SU-DHL-6 (cell line): ENCODE measurements at regions not wholly inside any gene's neighbourhood (a gene's known extent, or its start where the extent isn't known, plus 50 kb on each side); places are given as distances from the start of the nearest gene placed in this dataset.

Source experiments
- H2AFZ ChIP-seq: fragments of 200-600 bp; sonication (generic); 2 replicates; pipeline ENCODE4 v1.6.1; 2014; ENCODE audit warnings: low read depth, mild to moderate bottlenecking, moderate library complexity, mixed read lengths, antibody characterized with exemption, low read length; ENCODE audit not compliant: severe bottlenecking
- H3F3A ChIP-seq: fragments of 200-600 bp; shearing (Covaris generic); 2 replicates; pipeline ENCODE4 v1.6.0; 2016; ENCODE audit warnings: antibody characterized with exemption, mild to moderate bottlenecking; ENCODE audit not compliant: insufficient read depth
- H3K27ac ChIP-seq: fragments of 200-600 bp; sonication (generic); 2 replicates; pipeline ENCODE4 v1.5.1; 2016; ENCODE audit warnings: low read depth, mild to moderate bottlenecking, low read length, moderate library complexity, mixed read lengths
- H3K27me3 ChIP-seq: fragments of 200-600 bp; sonication (generic), shearing (Covaris generic); 2 replicates; pipeline ENCODE4 v1.6.0; 2014; ENCODE audit warnings: mild to moderate bottlenecking, low read length
- H3K36me3 ChIP-seq: fragments of 200-600 bp; sonication (generic); 2 replicates; pipeline ENCODE4 v1.6.1; 2014; ENCODE audit warnings: mild to moderate bottlenecking, low read length, mixed read lengths
- H3K4me2 ChIP-seq: fragments of 300-600, 200-600 bp; shearing (Covaris generic), sonication (generic); 2 replicates; pipeline ENCODE4 v1.6.0; 2014; ENCODE audit warnings: low read length, low read depth, mild to moderate bottlenecking; ENCODE audit not compliant: poor library complexity, severe bottlenecking
- H3K4me3 ChIP-seq: fragments of 200-600 bp; sonication (generic); 2 replicates; pipeline ENCODE4 v1.5.1; 2014; ENCODE audit warnings: antibody characterized with exemption, low read length, mild to moderate bottlenecking, mixed read lengths; ENCODE audit not compliant: insufficient read depth, poor library complexity, severe bottlenecking
- H3K79me2 ChIP-seq: fragments of 200-600 bp; sonication (generic); 2 replicates; pipeline ENCODE4 v1.6.1; 2014; ENCODE audit warnings: mild to moderate bottlenecking, low read length, moderate library complexity; ENCODE audit not compliant: insufficient read depth
- H3K9ac ChIP-seq: fragments of 200-600 bp; sonication (generic); 2 replicates; pipeline ENCODE4 v1.7.0; 2014; ENCODE audit warnings: mild to moderate bottlenecking, low read length
- H3K9me2 ChIP-seq: fragments of 200-600 bp; sonication (generic); replicated peaks from 2 replicates; pipeline ENCODE4 v1.6.1; 2014; ENCODE audit warnings: low read length; ENCODE audit not compliant: insufficient read depth
- H3K9me3 ChIP-seq: fragments of 200-600 bp; sonication (generic); 2 replicates; pipeline ENCODE4 v1.6.1; 2014; ENCODE audit warnings: low read length, mixed read lengths; ENCODE audit not compliant: insufficient read depth
- H4K20me1 ChIP-seq: fragments of 200-600 bp; sonication (generic); 2 replicates; pipeline ENCODE4 v1.6.1; 2014; ENCODE audit warnings: low read depth, mild to moderate bottlenecking, antibody characterized with exemption, low read length, moderate library complexity, mixed read lengths
- EZH2phosphoT487 ChIP-seq: fragments of 200-600 bp; sonication (generic), shearing (Covaris generic); conservative IDR thresholded peaks from 2 replicates; pipeline ENCODE4 v1.6.1; 2018; ENCODE audit warnings: mild to moderate bottlenecking, antibody characterized with exemption, low read length, moderate library complexity, mixed read lengths
- TF ChIP-seq, protein P1 (sequence below): fragments of 200-600 bp; sonication (generic); IDR thresholded peaks from one replicate; pipeline ENCODE4 v1.5.1; 2017; ENCODE audit warnings: antibody characterized with exemption, mild to moderate bottlenecking, low read length, moderate library complexity; ENCODE audit not compliant: insufficient read depth, poor library complexity, severe bottlenecking

- no peak overlapping the region for H3K4me3 ChIP-seq
These were observed 226.9 kb downstream of the ADAMTS9 start for GRCh38 chr3:64460877-64461276.

DNA sequence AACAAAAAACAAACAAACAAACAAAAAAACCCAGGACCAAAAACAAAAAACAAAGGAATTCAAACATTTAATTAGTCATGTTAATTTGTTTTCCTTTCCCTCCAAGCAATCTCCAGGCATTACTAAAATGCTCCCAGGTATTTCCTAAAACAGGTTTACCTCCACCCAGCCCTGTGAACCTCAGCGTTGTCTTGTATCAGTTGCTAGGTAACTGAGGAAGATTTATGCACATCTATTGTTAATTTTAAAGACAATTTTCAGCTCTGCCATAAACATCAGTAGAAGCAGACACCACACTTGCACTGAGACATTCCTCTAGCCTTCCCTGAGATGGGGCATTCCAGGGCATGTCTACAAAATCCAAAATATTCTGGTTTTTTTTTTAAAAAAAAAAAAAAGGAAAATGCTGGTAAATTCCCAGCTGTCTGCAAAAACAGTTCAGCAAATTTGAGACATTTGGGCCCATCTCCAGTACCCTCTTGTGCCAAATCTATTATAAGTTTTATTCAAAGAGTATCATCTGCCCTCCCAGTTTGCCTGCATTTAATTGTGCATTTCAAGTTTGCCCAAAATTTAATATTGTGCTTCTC lies 227.6 kb downstream of the ADAMTS9 start:
- no peaks in the 10 kb centered on the region for H3K36me3 ChIP-seq
- H3K27ac ChIP-seq = no peak overlapping the region
- H3K9me3 ChIP-seq = no peaks in the 10 kb centered on the region
- TF ChIP-seq, protein P1, sequence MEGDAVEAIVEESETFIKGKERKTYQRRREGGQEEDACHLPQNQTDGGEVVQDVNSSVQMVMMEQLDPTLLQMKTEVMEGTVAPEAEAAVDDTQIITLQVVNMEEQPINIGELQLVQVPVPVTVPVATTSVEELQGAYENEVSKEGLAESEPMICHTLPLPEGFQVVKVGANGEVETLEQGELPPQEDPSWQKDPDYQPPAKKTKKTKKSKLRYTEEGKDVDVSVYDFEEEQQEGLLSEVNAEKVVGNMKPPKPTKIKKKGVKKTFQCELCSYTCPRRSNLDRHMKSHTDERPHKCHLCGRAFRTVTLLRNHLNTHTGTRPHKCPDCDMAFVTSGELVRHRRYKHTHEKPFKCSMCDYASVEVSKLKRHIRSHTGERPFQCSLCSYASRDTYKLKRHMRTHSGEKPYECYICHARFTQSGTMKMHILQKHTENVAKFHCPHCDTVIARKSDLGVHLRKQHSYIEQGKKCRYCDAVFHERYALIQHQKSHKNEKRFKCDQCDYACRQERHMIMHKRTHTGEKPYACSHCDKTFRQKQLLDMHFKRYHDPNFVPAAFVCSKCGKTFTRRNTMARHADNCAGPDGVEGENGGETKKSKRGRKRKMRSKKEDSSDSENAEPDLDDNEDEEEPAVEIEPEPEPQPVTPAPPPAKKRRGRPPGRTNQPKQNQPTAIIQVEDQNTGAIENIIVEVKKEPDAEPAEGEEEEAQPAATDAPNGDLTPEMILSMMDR = no peak
- TF ChIP-seq EZH2phosphoT487 = no peak
- H3K4me3 ChIP-seq = no peak overlapping the region
- H3K9ac ChIP-seq = no peak overlapping the region
- H4K20me1 ChIP-seq = no peaks in the 10 kb centered on the region
- no peak overlapping the region for H3K4me2 ChIP-seq
- no peaks in the 10 kb centered on the region for H3F3A ChIP-seq
- no peak overlapping the region for H2AFZ ChIP-seq
- H3K27me3 ChIP-seq = no peaks in the 10 kb centered on the region
- H3K9me2 ChIP-seq = no peaks in the 10 kb centered on the region
- no peaks in the 10 kb centered on the region for H3K79me2 ChIP-seq

More at GRCh38 chr3:64460877-64461276, 226.9 kb downstream of the ADAMTS9 start:
- TF ChIP-seq, protein P1 = no peak
- no peak for TF ChIP-seq EZH2phosphoT487
- no peaks in the 10 kb centered on the region for H3F3A ChIP-seq
- H3K36me3 ChIP-seq = no peaks in the 10 kb centered on the region
- no peaks in the 10 kb centered on the region for H4K20me1 ChIP-seq
- no peaks in the 10 kb centered on the region for H3K27me3 ChIP-seq
- no peak overlapping the region for H3K4me2 ChIP-seq
- no peaks in the 10 kb centered on the region for H3K9me2 ChIP-seq
- H3K9me3 ChIP-seq = no peaks in the 10 kb centered on the region
- no peak overlapping the region for H3K9ac ChIP-seq
- no peak overlapping the region for H2AFZ ChIP-seq
- H3K27ac ChIP-seq = no peak overlapping the region
- H3K79me2 ChIP-seq = no peaks in the 10 kb centered on the region

DNA sequence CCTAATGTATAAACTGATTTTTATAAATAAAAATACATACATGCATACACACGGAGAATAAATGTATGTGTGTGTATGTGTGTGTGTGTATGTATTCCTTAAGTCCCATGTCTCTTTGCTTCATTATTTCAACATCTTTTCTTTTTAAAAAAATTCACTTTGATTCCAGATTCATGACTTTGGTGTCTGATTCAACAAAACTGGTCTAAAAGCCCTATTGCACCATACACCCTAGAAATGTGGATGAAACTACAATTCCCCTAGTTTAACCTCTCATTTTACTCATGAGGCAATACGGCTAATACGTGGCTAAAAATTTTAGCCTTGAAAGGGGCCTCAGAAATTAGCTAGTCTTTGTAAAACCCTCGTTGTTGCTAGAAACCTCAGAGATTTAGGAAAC lies 228.1 kb downstream of the ADAMTS9 start:
- Histone ChIP-seq H3K27ac (no peak overlapping the region), H3K4me3 (no peak overlapping the region), H3K9me3 (no peaks in the 10 kb centered on the region), H3K79me2 (no peaks in the 10 kb centered on the region), H3K4me2 (no peak overlapping the region), H2AFZ (no peak overlapping the region), H3K9me2 (no peaks in the 10 kb centered on the region), H3F3A (no peaks in the 10 kb centered on the region), H3K9ac (no peak overlapping the region), H4K20me1 (no peaks in the 10 kb centered on the region), H3K36me3 (no peaks in the 10 kb centered on the region), H3K27me3 (no peaks in the 10 kb centered on the region)
- no peak for TF ChIP-seq EZH2phosphoT487
- TF ChIP-seq, protein P1 = no peak
